H7 (cell line): ENCODE measurements at regions not wholly inside any gene's neighbourhood (a gene's known extent, or its start where the extent isn't known, plus 50 kb on each side); places are given as distances from the start of the nearest gene placed in this dataset.

ENCODE experiments used
- DNase-seq: peaks from one replicate; pipeline ENCODE4 v3.0.0; 2012
- H3K27me3 ChIP-seq: 2 replicates; pipeline ENCODE4 v1.6.0; 2011; ENCODE audit warnings: mild to moderate bottlenecking, low read length; ENCODE audit not compliant: control insufficient read depth, insufficient read depth
- H3K36me3 ChIP-seq: replicated peaks from 2 replicates; pipeline ENCODE4 v1.5.1; 2011; ENCODE audit warnings: low read length; ENCODE audit not compliant: control insufficient read depth, insufficient read depth
- H3K4me3 ChIP-seq: 2 replicates; pipeline ENCODE4 v1.5.1; 2011; ENCODE audit warnings: low read depth, mild to moderate bottlenecking, control low read depth, low read length, moderate library complexity; ENCODE audit not compliant: insufficient read depth

DNA sequence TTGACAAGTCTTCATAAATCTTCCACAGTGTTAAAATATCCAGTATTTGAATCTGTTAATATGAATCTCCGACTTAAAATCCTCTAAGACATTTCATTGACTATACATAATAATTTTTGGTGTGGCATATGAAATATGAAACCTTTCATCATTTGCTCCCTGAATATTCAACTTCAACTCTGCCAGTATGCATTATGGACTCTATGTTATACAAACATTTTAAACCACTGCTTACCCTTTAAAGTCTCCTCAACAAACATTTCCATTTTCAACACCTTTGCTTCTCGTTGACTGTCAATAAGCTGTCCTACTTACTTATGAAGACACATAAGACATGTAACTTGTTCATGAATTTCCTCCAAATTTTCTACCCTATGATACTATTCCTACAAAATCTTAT lies 579.4 kb upstream of the SLITRK6 start:
- no peaks in the 10 kb centered on the region for H3K27me3 ChIP-seq

DNA sequence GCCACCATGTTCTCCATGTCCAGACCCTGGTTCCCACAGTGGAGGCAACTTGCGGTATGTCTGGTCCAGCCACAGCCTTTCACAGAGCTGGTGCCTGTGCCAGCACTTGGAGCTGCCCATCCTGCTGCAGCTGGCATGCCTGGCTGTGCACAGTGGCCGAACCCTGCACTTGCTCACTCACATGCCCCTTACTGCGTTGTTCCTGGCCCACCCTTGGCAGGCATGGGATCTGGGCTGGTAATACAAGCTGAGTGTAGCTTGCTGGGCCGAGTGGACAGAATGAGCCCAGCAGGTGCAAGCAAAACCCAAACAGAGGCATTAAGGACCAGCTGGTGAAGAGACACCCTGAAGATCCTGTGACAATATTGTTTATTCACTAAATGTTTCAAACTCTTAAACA lies 583.9 kb upstream of the SLITRK6 start:
- no peaks in the 10 kb centered on the region for H3K27me3 ChIP-seq
- no peak for DNase-seq

More for the DNA sequence above, 579.4 kb upstream of the SLITRK6 start:
- no peak overlapping the region for H3K4me3 ChIP-seq
- H3K36me3 ChIP-seq = no peaks in the 10 kb centered on the region
- no peak for DNase-seq

DNA sequence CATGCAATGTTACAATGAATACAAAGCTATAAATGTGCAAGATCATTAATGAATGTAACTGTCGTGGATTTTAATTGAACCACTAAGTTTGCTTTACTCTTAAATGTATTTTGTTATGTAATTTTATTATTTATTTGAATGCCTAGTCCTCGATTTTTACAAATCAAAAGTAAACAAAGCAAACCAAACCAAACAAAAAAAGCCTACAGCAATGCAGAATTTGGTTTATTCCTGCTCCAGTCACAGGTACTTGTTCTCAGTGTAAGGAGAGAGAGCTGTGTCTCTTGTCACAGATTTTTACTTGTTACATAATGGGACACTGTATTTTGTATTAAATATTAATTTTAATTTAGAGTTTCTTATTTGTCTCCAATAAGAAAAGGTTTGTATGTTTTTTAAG lies 584.3 kb upstream of the SLITRK6 start:
- Histone ChIP-seq H3K27me3 (no peaks in the 10 kb centered on the region), H3K4me3 (no peak overlapping the region), H3K36me3 (no peaks in the 10 kb centered on the region)
- DNase-seq = no peak

More for the DNA sequence above, 583.9 kb upstream of the SLITRK6 start:
- H3K4me3 ChIP-seq = no peak overlapping the region
- no peaks in the 10 kb centered on the region for H3K36me3 ChIP-seq

GRCh38 chr13:86397635-86398034 lies 598.4 kb upstream of the SLITRK6 start:
- no peaks in the 10 kb centered on the region; the same call in 1 of the 2 replicates for H3K27me3 ChIP-seq
- H3K4me3 ChIP-seq = no peak overlapping the region
- no peak for DNase-seq
- no peaks in the 10 kb centered on the region for H3K36me3 ChIP-seq

GRCh38 chr13:86399572-86399971 lies 600.4 kb upstream of the SLITRK6 start:
- Histone ChIP-seq H3K4me3 (no peak overlapping the region), H3K27me3 (no peaks in the 10 kb centered on the region; the same call in 1 of the 2 replicates), H3K36me3 (no peaks in the 10 kb centered on the region)
- DNase-seq = no peak

GRCh38 chr13:86402500-86402899 lies 603.3 kb upstream of the SLITRK6 start:
- Histone ChIP-seq H3K4me3 (no peak overlapping the region), H3K36me3 (no peaks in the 10 kb centered on the region), H3K27me3 (no peaks in the 10 kb centered on the region; the same call in 1 of the 2 replicates)
- no peak for DNase-seq

- Histone ChIP-seq H3K27me3 (no peaks in the 10 kb centered on the region), H3K4me3 (no peak overlapping the region), H3K36me3 (no peaks in the 10 kb centered on the region)
- DNase-seq = no peak
Measured at GRCh38 chr13:86403181-86403580, 604.0 kb upstream of the SLITRK6 start.

DNA sequence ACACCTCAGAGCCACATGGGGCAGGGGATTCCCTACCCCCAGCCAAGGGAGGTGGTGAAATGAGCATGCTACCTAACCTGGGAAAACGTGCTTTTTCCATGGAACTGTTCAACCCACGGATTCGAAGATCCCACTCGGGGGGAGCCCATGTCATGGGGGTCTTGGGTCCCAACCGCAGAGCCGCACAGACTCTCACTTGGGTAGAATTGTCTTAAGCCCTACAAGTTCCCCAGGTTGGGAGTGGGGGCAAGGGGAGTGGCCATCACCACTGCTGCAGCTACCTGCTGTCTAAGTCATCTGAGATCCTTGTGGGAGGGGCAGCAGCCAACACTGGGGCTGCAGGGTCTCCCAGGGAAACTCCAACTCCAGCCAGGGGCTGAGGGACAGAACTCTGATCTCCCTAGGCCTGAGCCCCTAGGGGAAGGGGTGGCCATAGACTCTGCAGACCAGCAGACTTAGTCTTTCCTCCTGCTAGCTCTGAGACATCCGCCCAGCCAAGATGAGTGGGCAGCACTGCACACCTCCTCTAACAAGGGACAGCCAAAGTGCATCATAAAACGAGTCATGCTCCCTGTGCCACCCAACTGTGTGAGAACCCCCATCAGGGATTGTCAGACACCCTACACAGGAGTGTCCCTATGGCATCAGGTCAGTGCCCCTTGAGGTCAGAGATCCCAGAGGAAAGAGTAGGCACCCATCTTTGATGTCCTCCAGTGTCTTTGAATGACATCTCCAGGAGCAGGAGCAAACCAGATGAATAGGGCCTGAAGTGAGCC lies 610.4 kb upstream of the SLITRK6 start:
- no peak for DNase-seq
- Histone ChIP-seq H3K36me3 (no peaks in the 10 kb centered on the region), H3K4me3 (no peak overlapping the region), H3K27me3 (no peaks in the 10 kb centered on the region)

- Histone ChIP-seq H3K4me3 (no peak overlapping the region), H3K27me3 (no peaks in the 10 kb centered on the region), H3K36me3 (no peaks in the 10 kb centered on the region)
- DNase-seq = no peak
Measured at GRCh38 chr13:86425170-86425815, 626.1 kb upstream of the SLITRK6 start.

DNA sequence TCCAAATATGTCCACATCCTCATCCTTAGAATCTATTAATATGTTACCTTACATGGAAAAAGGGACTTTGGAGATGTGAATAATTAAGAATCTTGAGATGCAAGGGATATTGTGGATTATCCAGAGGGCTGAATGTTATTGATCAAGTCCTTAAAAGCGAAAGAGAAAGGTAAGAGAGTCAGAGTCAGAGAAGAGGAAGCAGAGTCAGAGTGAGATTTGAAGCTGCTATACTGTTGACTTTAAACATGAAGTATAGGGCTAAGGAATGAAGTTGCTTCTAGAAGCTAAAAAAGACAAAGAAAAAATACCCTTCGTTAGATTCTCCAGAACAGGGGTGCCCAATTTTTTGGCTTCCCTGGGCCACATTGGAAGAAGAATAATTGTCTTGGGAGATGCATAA lies 627.2 kb upstream of the SLITRK6 start:
- no peaks in the 10 kb centered on the region for H3K36me3 ChIP-seq
- no peak overlapping the region for H3K4me3 ChIP-seq
- no peaks in the 10 kb centered on the region for H3K27me3 ChIP-seq
- no peak for DNase-seq

GRCh38 chr13:86429756-86430155 lies 630.5 kb upstream of the SLITRK6 start:
- Histone ChIP-seq H3K4me3 (no peak overlapping the region), H3K36me3 (no peaks in the 10 kb centered on the region), H3K27me3 (no peaks in the 10 kb centered on the region)
- DNase-seq = no peak

GRCh38 chr13:86438034-86438433 lies 638.8 kb upstream of the SLITRK6 start:
- no peak overlapping the region for H3K4me3 ChIP-seq
- H3K36me3 ChIP-seq = no peaks in the 10 kb centered on the region
- no peaks in the 10 kb centered on the region for H3K27me3 ChIP-seq
- no peak for DNase-seq

GRCh38 chr13:86445206-86445605 lies 646.0 kb upstream of the SLITRK6 start:
- Histone ChIP-seq H3K36me3 (no peaks in the 10 kb centered on the region), H3K27me3 (no peaks in the 10 kb centered on the region), H3K4me3 (no peak overlapping the region)
- DNase-seq = no peak

GRCh38 chr13:86445672-86446071 lies 646.5 kb upstream of the SLITRK6 start:
- DNase-seq = no peak
- no peaks in the 10 kb centered on the region for H3K36me3 ChIP-seq
- H3K4me3 ChIP-seq = no peak overlapping the region
- H3K27me3 ChIP-seq = no peaks in the 10 kb centered on the region

GRCh38 chr13:86446311-86446710 lies 647.1 kb upstream of the SLITRK6 start:
- no peaks in the 10 kb centered on the region for H3K36me3 ChIP-seq
- H3K4me3 ChIP-seq = no peak overlapping the region
- peak; percentile 3 for DNase-seq
- H3K27me3 ChIP-seq = no peaks in the 10 kb centered on the region
